H9 (cell line): ENCODE measurements at regions not wholly inside any gene's neighbourhood (a gene's known extent, or its start where the extent isn't known, plus 50 kb on each side); places are given as distances from the start of the nearest gene placed in this dataset.

Experiments used
- DNase-seq: peaks from one replicate; pipeline ENCODE4 v3.0.0-alpha.2; 2017
- H2AFZ ChIP-seq: one replicate; pipeline ENCODE4 v1.6.1; 2013; ENCODE audit warnings: mild to moderate bottlenecking, low read length, control low read depth, moderate library complexity
- H2AK5ac ChIP-seq: 2 replicates; pipeline ENCODE4 v1.6.1; 2013; ENCODE audit warnings: low read length, control low read depth, mixed read lengths; ENCODE audit not compliant: insufficient read length
- H2BK120ac ChIP-seq: one replicate; pipeline ENCODE4 v1.6.1; 2013; ENCODE audit warnings: low read depth, mild to moderate bottlenecking, low read length, control low read depth, inconsistent platforms; ENCODE audit not compliant: poor library complexity, severe bottlenecking
- H2BK12ac ChIP-seq: 2 replicates; pipeline ENCODE4 v1.6.1; 2013; ENCODE audit warnings: low read length, control low read depth, mixed read lengths, low read depth; ENCODE audit not compliant: insufficient read length
- H2BK15ac ChIP-seq: 2 replicates; pipeline ENCODE4 v1.6.1; 2013; ENCODE audit warnings: low read depth, low read length, control low read depth
- H2BK20ac ChIP-seq: one replicate; pipeline ENCODE4 v1.6.1; 2013; ENCODE audit warnings: low read depth, mild to moderate bottlenecking, low read length, control low read depth, inconsistent platforms; ENCODE audit not compliant: poor library complexity, severe bottlenecking
- H2BK5ac ChIP-seq: 2 replicates; pipeline ENCODE4 v1.6.1; 2013; ENCODE audit warnings: low read length, control low read depth, mixed read lengths; ENCODE audit not compliant: insufficient read length
- H3K14ac ChIP-seq: 2 replicates; pipeline ENCODE4 v1.6.1; 2013; ENCODE audit warnings: low read length, control low read depth; ENCODE audit not compliant: insufficient read depth
- H3K18ac ChIP-seq: 2 replicates; pipeline ENCODE4 v1.6.1; 2013; ENCODE audit warnings: low read depth, mild to moderate bottlenecking, mixed read lengths, low read length, control low read depth; ENCODE audit not compliant: insufficient read length
- H3K23ac ChIP-seq: 2 replicates; pipeline ENCODE4 v1.6.1; 2013; ENCODE audit warnings: low read length, control low read depth, mixed read lengths, low read depth; ENCODE audit not compliant: insufficient read length
- H3K23me2 ChIP-seq: 2 replicates; pipeline ENCODE4 v1.6.1; 2013; ENCODE audit warnings: low read depth, mild to moderate bottlenecking, mixed read lengths, low read length, control low read depth; ENCODE audit not compliant: insufficient read length, poor library complexity, severe bottlenecking
- H3K27ac ChIP-seq: 2 replicates; pipeline ENCODE4 v1.5.1; 2013; ENCODE audit warnings: low read length, control low read depth, mixed read lengths, low read depth; ENCODE audit not compliant: insufficient read length
- H3K27me3 ChIP-seq: 2 replicates; pipeline ENCODE4 v1.6.1; 2013; ENCODE audit warnings: low read length, control low read depth, inconsistent platforms; ENCODE audit not compliant: insufficient read depth
- H3K4ac ChIP-seq: 2 replicates; pipeline ENCODE4 v1.6.1; 2013; ENCODE audit warnings: low read depth, mild to moderate bottlenecking, control low read depth, inconsistent platforms, low read length, moderate library complexity
- H3K4me1 ChIP-seq: 2 replicates; pipeline ENCODE4 v1.6.1; 2013; ENCODE audit warnings: low read length, control low read depth, inconsistent platforms; ENCODE audit not compliant: insufficient read depth
- H3K4me2 ChIP-seq: 2 replicates; pipeline ENCODE4 v1.6.1; 2013; ENCODE audit warnings: low read length, control low read depth, mixed read lengths; ENCODE audit not compliant: insufficient read length, insufficient read depth
- H3K56ac ChIP-seq: 2 replicates; pipeline ENCODE4 v1.6.1; 2013; ENCODE audit warnings: low read depth, mild to moderate bottlenecking, mixed read lengths, low read length, control low read depth; ENCODE audit not compliant: insufficient read length
- H3K79me1 ChIP-seq: 2 replicates; pipeline ENCODE4 v1.6.1; 2013; ENCODE audit warnings: low read depth, mild to moderate bottlenecking, moderate library complexity, low read length, control low read depth, inconsistent platforms; ENCODE audit not compliant: insufficient read depth, poor library complexity, severe bottlenecking
- H3K79me2 ChIP-seq: 2 replicates; pipeline ENCODE4 v1.6.1; 2013; ENCODE audit warnings: low read length, control low read depth, inconsistent platforms; ENCODE audit not compliant: insufficient read depth
- H3K9ac ChIP-seq: 2 replicates; pipeline ENCODE4 v1.6.1; 2013; ENCODE audit warnings: low read length, control low read depth, mixed read lengths; ENCODE audit not compliant: insufficient read length; ENCODE audit errors: extremely low read depth
- H3K9me3 ChIP-seq: one replicate; pipeline ENCODE4 v1.6.1; 2013; ENCODE audit warnings: low read depth, low read length, inconsistent platforms; ENCODE audit not compliant: control insufficient read depth
- H3T11ph ChIP-seq: one replicate; pipeline ENCODE4 v1.6.1; 2013; ENCODE audit warnings: mild to moderate bottlenecking, low read length, control low read depth, inconsistent platforms
- H4K20me1 ChIP-seq: one replicate; pipeline ENCODE4 v1.6.1; 2013; ENCODE audit not compliant: control insufficient read depth, insufficient read length, insufficient read depth
- H4K5ac ChIP-seq: 2 replicates; pipeline ENCODE4 v1.6.1; 2013; ENCODE audit warnings: low read depth, mild to moderate bottlenecking, mixed read lengths, low read length, control low read depth; ENCODE audit not compliant: insufficient read length
- H4K8ac ChIP-seq: replicated peaks from 2 replicates; pipeline ENCODE4 v1.6.1; 2013; ENCODE audit warnings: low read length, control low read depth, mixed read lengths, low read depth; ENCODE audit not compliant: insufficient read length
- H4K91ac ChIP-seq: 2 replicates; pipeline ENCODE4 v1.6.1; 2013; ENCODE audit warnings: low read depth, mild to moderate bottlenecking, moderate library complexity, mixed read lengths, low read length, control low read depth; ENCODE audit not compliant: insufficient read length
- H3K27ac Mint-ChIP-seq, 3 experiments: 2 replicates in 2 of 3; 3 replicates in 1 of 3; pipeline ENCODE4 v1.8.0; 2020 to 2021; ENCODE audit warnings: mixed read lengths in 3 of 3, mild to moderate bottlenecking in 1 of 3, moderate library complexity in 1 of 3
- H3K27me3 Mint-ChIP-seq: 2 replicates; pipeline ENCODE4 v1.8.0; 2021; ENCODE audit warnings: low read depth, mild to moderate bottlenecking, moderate library complexity, mixed read lengths
- H3K36me3 Mint-ChIP-seq, 3 experiments: 2 replicates in 2 of 3; 3 replicates in 1 of 3; pipeline ENCODE4 v1.8.0; 2020 to 2021; ENCODE audit warnings: low read depth in 3 of 3, mixed read lengths in 3 of 3; ENCODE audit not compliant: insufficient read depth in 1 of 3
- H3K4me1 Mint-ChIP-seq, 2 experiments: 2 replicates each; pipeline ENCODE4 v1.8.0; 2020; ENCODE audit warnings: mixed read lengths in 2 of 2
- H3K4me3 Mint-ChIP-seq, 2 experiments: 2 replicates in 1 of 2; 3 replicates in 1 of 2; pipeline ENCODE4 v1.8.0; 2020 to 2021; ENCODE audit warnings: mild to moderate bottlenecking in 2 of 2, mixed read lengths in 2 of 2, moderate library complexity in 1 of 2
- H3K9me3 Mint-ChIP-seq, 2 experiments: 2 replicates in 1 of 2; 3 replicates in 1 of 2; pipeline ENCODE4 v1.8.0; 2020; ENCODE audit warnings: mild to moderate bottlenecking in 2 of 2, mixed read lengths in 2 of 2, moderate library complexity in 1 of 2
- WGBS: extraction: QIAGEN DNeasy Blood & Tissue Kit; methylation state at CpG from one replicate; pipeline ENCODE4 v1.1.7; 2013; ENCODE audit warnings: missing lambda C conversion rate, low lambda C conversion rate, mixed read lengths; ENCODE audit not compliant: insufficient read length; ENCODE audit errors: extremely low coverage; 5-methylcytosine and 5-hydroxymethylcytosine counted together
- TF ChIP-seq, protein P1 (sequence below): fragments of 200-600 bp; sonication (generic); conservative IDR thresholded peaks from 3 replicates; pipeline ENCODE4 v1.8.0; 2021; ENCODE audit warnings: antibody characterized with exemption, mild to moderate bottlenecking

DNA sequence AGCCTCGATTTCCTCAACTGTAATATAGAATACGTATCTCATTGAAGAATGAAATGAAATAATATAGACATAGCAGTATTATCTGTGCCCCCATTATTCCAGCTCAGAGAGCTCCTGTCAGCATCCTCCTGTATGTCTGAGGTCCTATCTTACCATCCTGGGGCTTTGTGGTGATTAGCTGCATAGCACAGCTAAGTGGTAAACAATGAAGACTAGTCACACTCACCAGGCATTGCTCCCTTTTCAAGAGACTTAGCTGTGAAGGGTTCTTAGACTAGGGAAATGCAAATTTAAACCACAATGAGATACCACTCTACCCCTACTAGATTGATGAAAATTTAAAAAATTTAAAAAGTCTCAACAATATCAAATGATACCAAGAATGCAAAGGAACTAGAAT, 172.9 kb downstream of the SLC39A8 start:
- Histone ChIP-seq H4K91ac (no peak overlapping the region), H3K4me2 (no peak overlapping the region), H3K4ac (no peak overlapping the region), H3K27ac (no peak overlapping the region), H3K18ac (no peak overlapping the region), H3K23ac (no peak overlapping the region), H2AK5ac (no peak overlapping the region), H2BK120ac (no peak overlapping the region), H2BK5ac (no peak overlapping the region), H2BK20ac (no peak overlapping the region), H3K23me2 (no peaks in the 10 kb centered on the region), H2AFZ (no peak overlapping the region), H3K9me3 (no peaks in the 10 kb centered on the region), H3K9ac (no peak overlapping the region), H4K8ac (no peak overlapping the region), H3K79me2 (no peaks in the 10 kb centered on the region), H3K27me3 (no peaks in the 10 kb centered on the region), H4K5ac (no peak overlapping the region), H3K56ac (no peak overlapping the region), H3K4me1 (no peaks in the 10 kb centered on the region; the same call in 1 of the 2 replicates), H3K14ac (no peak overlapping the region), H3T11ph (no peak overlapping the region), H2BK15ac (no peak overlapping the region), H3K79me1 (no peaks in the 10 kb centered on the region), H2BK12ac (no peak overlapping the region), H4K20me1 (no peaks in the 10 kb centered on the region)
- DNase-seq: no peak
- H3K27ac Mint-ChIP-seq: no peak overlapping the region
- peaks cover 7 to 10% of the 10 kb centered on the region in 2 experiments for H3K4me1 Mint-ChIP-seq
- H3K9me3 Mint-ChIP-seq: no peaks in the 10 kb centered on the region
- WGBS: no CpG with 5 or more reads among the region's 2 CpGs
- no peaks in the 10 kb centered on the region for H3K36me3 Mint-ChIP-seq
- H3K4me3 Mint-ChIP-seq: no peak overlapping the region
- H3K27me3 Mint-ChIP-seq: no peaks in the 10 kb centered on the region
- TF ChIP-seq, protein P1, sequence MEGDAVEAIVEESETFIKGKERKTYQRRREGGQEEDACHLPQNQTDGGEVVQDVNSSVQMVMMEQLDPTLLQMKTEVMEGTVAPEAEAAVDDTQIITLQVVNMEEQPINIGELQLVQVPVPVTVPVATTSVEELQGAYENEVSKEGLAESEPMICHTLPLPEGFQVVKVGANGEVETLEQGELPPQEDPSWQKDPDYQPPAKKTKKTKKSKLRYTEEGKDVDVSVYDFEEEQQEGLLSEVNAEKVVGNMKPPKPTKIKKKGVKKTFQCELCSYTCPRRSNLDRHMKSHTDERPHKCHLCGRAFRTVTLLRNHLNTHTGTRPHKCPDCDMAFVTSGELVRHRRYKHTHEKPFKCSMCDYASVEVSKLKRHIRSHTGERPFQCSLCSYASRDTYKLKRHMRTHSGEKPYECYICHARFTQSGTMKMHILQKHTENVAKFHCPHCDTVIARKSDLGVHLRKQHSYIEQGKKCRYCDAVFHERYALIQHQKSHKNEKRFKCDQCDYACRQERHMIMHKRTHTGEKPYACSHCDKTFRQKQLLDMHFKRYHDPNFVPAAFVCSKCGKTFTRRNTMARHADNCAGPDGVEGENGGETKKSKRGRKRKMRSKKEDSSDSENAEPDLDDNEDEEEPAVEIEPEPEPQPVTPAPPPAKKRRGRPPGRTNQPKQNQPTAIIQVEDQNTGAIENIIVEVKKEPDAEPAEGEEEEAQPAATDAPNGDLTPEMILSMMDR: no peak
